ENCODE measurements at regions not wholly inside any gene's neighbourhood (a gene's known extent, or its start where the extent isn't known, plus 50 kb on each side); places are given as distances from the start of the nearest gene placed in this dataset.

- no peak overlapping the region for H3K4me3 ChIP-seq (ENCODE audit: low read depth, low read length)
- TF ChIP-seq POLR2A (IDR thresholded peaks at IDR 0.05; ENCODE audit: extremely low read depth, insufficient read length): no peak
- no peak for DNase-seq (ENCODE audit: low read depth)
Measured at GRCh38 chr6:141212296-141212695, 920.4 kb upstream of the GJE1 start.

- no peak for TF ChIP-seq MYC (IDR thresholded peaks at IDR 0.05; ENCODE audit: low read depth, low read length)
- no peak for TF ChIP-seq MAX (IDR thresholded peaks at IDR 0.05; ENCODE audit: low read depth, low read length)
- no peak for TF ChIP-seq POLR2A (IDR thresholded peaks at IDR 0.05; ENCODE audit: extremely low read depth, insufficient read length)
- TF ChIP-seq, protein P1, sequence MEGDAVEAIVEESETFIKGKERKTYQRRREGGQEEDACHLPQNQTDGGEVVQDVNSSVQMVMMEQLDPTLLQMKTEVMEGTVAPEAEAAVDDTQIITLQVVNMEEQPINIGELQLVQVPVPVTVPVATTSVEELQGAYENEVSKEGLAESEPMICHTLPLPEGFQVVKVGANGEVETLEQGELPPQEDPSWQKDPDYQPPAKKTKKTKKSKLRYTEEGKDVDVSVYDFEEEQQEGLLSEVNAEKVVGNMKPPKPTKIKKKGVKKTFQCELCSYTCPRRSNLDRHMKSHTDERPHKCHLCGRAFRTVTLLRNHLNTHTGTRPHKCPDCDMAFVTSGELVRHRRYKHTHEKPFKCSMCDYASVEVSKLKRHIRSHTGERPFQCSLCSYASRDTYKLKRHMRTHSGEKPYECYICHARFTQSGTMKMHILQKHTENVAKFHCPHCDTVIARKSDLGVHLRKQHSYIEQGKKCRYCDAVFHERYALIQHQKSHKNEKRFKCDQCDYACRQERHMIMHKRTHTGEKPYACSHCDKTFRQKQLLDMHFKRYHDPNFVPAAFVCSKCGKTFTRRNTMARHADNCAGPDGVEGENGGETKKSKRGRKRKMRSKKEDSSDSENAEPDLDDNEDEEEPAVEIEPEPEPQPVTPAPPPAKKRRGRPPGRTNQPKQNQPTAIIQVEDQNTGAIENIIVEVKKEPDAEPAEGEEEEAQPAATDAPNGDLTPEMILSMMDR (IDR thresholded peaks at IDR 0.05; ENCODE audit: low read depth, low read length): no peak
- DNase-seq (ENCODE audit: low read depth): no peak
Measured at GRCh38 chr6:141211845-141212244, 920.9 kb upstream of the GJE1 start.

GRCh38 chr6:141210901-141211300, 921.8 kb upstream of the GJE1 start:
- DNase-seq (ENCODE audit: low read depth): no peak
- TF ChIP-seq MAX (IDR thresholded peaks at IDR 0.05; ENCODE audit: low read depth, low read length): no peak
- no peak for TF ChIP-seq MYC (IDR thresholded peaks at IDR 0.05; ENCODE audit: low read depth, low read length)
- TF ChIP-seq, protein P1 (IDR thresholded peaks at IDR 0.05; ENCODE audit: low read depth, low read length): no peak
- TF ChIP-seq POLR2A (IDR thresholded peaks at IDR 0.05; ENCODE audit: extremely low read depth, insufficient read length): no peak

More at GRCh38 chr6:141211845-141212244, 920.9 kb upstream of the GJE1 start:
- H3K4me3 ChIP-seq (ENCODE audit: low read depth, low read length): no peak overlapping the region

GRCh38 chr6:141209890-141210289, 922.8 kb upstream of the GJE1 start:
- no peak overlapping the region for H3K4me3 ChIP-seq (ENCODE audit: low read depth, low read length)
- TF ChIP-seq, protein P1 (IDR thresholded peaks at IDR 0.05; ENCODE audit: low read depth, low read length): no peak
- TF ChIP-seq POLR2A (IDR thresholded peaks at IDR 0.05; ENCODE audit: extremely low read depth, insufficient read length) (no peak), MYC (IDR thresholded peaks at IDR 0.05; ENCODE audit: low read depth, low read length) (no peak), MAX (IDR thresholded peaks at IDR 0.05; ENCODE audit: low read depth, low read length) (no peak)
- DNase-seq (ENCODE audit: low read depth): no peak

More at GRCh38 chr6:141210901-141211300, 921.8 kb upstream of the GJE1 start:
- no peak overlapping the region for H3K4me3 ChIP-seq (ENCODE audit: low read depth, low read length)

DNA sequence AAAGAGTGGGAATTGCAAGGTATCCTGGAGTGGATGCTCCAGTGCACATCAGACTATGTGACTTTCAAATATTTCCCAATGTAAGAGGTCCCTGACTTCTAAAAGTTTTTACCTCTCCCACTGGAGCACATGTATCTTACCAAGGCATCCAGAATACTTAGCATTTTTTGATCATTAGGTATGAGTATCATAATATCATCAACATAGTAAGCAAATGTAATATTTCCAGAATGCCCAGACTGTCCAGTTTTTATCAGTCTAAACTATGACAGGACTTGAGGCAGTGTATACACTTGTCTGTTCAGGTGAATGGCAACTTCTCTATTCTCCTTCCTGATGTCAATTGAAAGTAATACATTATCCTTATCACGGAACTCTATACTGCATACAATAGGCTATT, 924.6 kb upstream of the GJE1 start:
- no peak for DNase-seq (ENCODE audit: low read depth)
- H3K4me3 ChIP-seq (ENCODE audit: low read depth, low read length): no peak overlapping the region
- TF ChIP-seq MAX (IDR thresholded peaks at IDR 0.05; ENCODE audit: low read depth, low read length) (no peak), MYC (IDR thresholded peaks at IDR 0.05; ENCODE audit: low read depth, low read length) (no peak), POLR2A (IDR thresholded peaks at IDR 0.05; ENCODE audit: extremely low read depth, insufficient read length) (no peak)
- TF ChIP-seq, protein P1 (IDR thresholded peaks at IDR 0.05; ENCODE audit: low read depth, low read length): no peak

DNA sequence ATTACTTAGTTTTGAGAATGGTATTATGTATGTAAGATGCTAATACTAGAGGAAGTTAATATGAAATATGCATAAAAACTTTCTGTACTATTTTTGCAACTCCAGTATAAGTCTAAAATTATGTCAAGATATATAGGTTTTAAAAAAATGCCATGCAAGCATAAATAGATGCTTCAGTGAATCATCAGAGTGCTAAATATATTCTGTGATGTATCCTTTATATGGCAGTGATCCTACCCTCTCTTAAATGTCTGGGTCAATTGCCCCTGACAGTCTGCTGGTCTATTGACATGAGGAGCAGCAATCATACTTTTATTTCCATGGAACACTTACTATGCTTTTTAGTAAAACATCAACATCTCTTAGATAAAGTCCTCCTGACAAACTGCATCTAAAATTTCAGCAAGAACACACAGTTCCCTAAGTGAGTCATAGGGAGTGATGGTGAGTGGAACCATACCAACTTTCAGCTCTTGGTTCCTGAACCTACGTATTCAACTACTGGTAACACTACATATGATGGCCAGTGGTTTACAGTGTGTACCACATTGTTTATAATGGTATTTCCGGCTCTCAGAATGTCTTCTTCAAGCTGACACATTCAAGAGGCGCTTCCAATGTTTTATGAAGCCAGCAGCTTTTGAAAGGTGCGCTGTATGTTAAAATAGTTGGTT, 928.7 kb upstream of the GJE1 start:
- no peak overlapping the region for H3K4me3 ChIP-seq (ENCODE audit: low read depth, low read length)
- TF ChIP-seq MYC (IDR thresholded peaks at IDR 0.05; ENCODE audit: low read depth, low read length): no peak
- TF ChIP-seq MAX (IDR thresholded peaks at IDR 0.05; ENCODE audit: low read depth, low read length): no peak
- TF ChIP-seq, protein P1 (IDR thresholded peaks at IDR 0.05; ENCODE audit: low read depth, low read length): no peak
- no peak for TF ChIP-seq POLR2A (IDR thresholded peaks at IDR 0.05; ENCODE audit: extremely low read depth, insufficient read length)
- DNase-seq (ENCODE audit: low read depth): no peak
